Suprapubic skin (tissue), 4 donors: ENCODE measurements at regions not wholly inside any gene's neighbourhood (a gene's known extent, or its start where the extent isn't known, plus 50 kb on each side); places are given as distances from the start of the nearest gene placed in this dataset.

Experiments used
- CTCF ChIP-seq, 2 donors: fragments of 200-600 bp in 1 of 2; fragments of 450-650 bp in 1 of 2; sonication (generic) in 1 of 2; IDR thresholded peaks; one replicate each; pipeline ENCODE4 v1.5.1; 2016 to 2019; ENCODE audit warnings: antibody characterized with exemption in 2 of 2, mild to moderate bottlenecking in 1 of 2, moderate library complexity in 1 of 2
- EP300 ChIP-seq: sonication (generic); formaldehyde crosslinking; IDR thresholded peaks from one replicate; pipeline ENCODE4 v1.6.1; 2017; ENCODE audit warnings: antibody characterized with exemption
- POLR2A ChIP-seq, 2 donors: fragments of 450-650 bp; IDR thresholded peaks; one replicate each; pipeline ENCODE4 v1.6.1; 2017; ENCODE audit warnings: antibody characterized with exemption in 2 of 2, mild to moderate bottlenecking in 2 of 2, moderate library complexity in 2 of 2
- POLR2AphosphoS5 ChIP-seq, 3 donors: sonication (generic); formaldehyde crosslinking; IDR thresholded peaks; one replicate each; pipeline ENCODE4 v1.6.1; 2017; ENCODE audit warnings: antibody characterized with exemption in 3 of 3

DNA sequence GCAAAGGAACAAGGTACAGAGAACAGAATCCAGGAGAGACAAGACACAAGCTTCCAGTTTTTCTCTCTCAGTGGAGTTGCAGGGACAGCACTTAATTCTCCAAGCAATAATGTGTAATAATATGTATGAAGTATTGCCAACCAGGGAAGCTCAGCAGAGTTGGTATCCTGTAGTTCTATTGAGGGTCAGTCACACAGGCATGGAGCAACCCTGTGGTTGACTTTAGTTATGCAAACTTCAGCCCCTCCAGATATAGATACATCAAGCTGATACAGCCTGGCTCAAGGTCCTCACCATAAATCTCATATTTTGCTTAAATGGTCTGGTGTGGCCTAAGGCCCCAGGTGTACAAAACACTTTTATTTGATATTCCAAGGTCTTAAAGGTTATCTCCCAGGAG lies 248.6 kb upstream of the EPHA5 start:
- TF ChIP-seq POLR2A (IDR thresholded peaks at IDR 0.05) (no peak), CTCF (IDR thresholded peaks at IDR 0.05) (no peak), EP300 (no peak), POLR2AphosphoS5 (IDR thresholded peaks at IDR 0.05) (no peak)
